ENCODE measurements at regions not wholly inside any gene's neighbourhood (a gene's known extent, or its start where the extent isn't known, plus 50 kb on each side); places are given as distances from the start of the nearest gene placed in this dataset.

DNA sequence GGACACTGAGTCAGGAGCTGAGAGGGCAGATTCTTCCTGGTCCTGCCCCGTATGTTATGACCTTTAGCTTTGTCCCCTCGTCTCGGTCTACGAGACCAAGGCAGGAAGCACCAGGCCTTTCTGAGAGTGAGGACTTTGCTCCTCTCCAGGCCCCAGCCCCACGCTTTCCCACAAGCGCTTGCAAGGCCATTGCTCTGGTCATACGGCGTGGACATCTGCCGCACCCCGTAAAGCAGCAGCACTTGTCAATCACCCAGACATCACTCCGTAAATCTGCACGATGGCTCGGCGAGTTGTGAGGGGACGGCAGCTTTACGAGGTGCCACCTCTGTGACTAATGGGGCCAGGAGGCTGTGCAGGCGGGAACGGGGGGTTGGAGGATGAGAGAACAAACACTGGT lies 100.8 kb upstream of the TWIST2 start:
- TF ChIP-seq, protein P1, sequence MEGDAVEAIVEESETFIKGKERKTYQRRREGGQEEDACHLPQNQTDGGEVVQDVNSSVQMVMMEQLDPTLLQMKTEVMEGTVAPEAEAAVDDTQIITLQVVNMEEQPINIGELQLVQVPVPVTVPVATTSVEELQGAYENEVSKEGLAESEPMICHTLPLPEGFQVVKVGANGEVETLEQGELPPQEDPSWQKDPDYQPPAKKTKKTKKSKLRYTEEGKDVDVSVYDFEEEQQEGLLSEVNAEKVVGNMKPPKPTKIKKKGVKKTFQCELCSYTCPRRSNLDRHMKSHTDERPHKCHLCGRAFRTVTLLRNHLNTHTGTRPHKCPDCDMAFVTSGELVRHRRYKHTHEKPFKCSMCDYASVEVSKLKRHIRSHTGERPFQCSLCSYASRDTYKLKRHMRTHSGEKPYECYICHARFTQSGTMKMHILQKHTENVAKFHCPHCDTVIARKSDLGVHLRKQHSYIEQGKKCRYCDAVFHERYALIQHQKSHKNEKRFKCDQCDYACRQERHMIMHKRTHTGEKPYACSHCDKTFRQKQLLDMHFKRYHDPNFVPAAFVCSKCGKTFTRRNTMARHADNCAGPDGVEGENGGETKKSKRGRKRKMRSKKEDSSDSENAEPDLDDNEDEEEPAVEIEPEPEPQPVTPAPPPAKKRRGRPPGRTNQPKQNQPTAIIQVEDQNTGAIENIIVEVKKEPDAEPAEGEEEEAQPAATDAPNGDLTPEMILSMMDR (IDR thresholded peaks at IDR 0.05) = no peak
- TF ChIP-seq EP300 (IDR thresholded peaks at IDR 0.05; ENCODE audit: low read depth) = no peak

Data from transverse colon (tissue), 3 donors.